GM12865 (cell line): ENCODE measurements at regions not wholly inside any gene's neighbourhood (a gene's known extent, or its start where the extent isn't known, plus 50 kb on each side); places are given as distances from the start of the nearest gene placed in this dataset.

Experiments used
- DNase-seq: peaks from one replicate; pipeline ENCODE4 v3.0.0; 2010; ENCODE audit warnings: low read depth
- H3K4me3 ChIP-seq: 2 replicates; pipeline ENCODE4 v1.5.1; 2011; ENCODE audit warnings: mild to moderate bottlenecking, low read depth, low read length, control low read depth
- TF ChIP-seq, protein P1 (sequence below): IDR thresholded peaks from 2 replicates; pipeline ENCODE4 v1.5.1; 2011; ENCODE audit warnings: low read length, control low read depth, low read depth, inconsistent platforms; ENCODE audit not compliant: insufficient read depth; ENCODE audit errors: missing control alignments

DNA sequence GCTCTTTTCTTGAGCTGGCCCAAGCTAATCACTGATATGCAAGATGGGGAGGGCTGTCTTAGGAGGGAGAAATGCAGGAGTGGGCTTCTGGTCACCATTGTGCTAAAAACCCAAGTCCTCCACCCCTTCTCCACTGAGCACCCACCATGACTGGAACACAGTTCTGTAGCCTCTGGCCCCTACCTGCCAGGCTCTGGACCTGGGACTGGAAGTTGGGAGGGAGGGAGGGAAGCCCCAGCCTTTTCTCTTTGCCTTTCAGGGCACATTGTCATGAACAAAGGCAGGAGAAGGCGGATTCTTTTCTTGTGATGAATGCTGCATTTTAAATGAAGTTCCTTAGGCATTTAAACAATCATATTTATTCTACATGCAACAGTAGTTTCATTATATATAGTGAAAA, 559.1 kb upstream of the TRPC7 start:
- no peak for DNase-seq

DNA sequence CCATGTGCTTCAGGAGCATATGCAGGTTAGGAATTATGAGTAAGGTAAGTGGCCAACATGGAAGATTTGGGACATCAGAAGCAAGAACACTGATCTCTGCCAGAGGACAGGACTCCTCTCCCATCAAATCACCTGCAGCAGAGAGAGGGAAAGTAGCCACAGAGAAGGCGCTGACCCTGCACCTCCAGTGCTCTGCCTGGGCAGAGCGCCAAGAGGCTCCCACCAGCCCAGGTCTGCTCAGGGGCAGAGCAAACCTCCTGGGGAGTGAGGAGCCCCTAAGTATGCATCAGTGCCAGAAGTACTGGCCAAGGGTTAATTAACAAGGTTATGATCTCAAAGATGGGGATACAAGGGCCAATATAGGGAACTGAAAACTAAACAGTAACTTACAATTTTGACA, 545.3 kb upstream of the TRPC7 start:
- H3K4me3 ChIP-seq: no peak overlapping the region
- TF ChIP-seq, protein P1, sequence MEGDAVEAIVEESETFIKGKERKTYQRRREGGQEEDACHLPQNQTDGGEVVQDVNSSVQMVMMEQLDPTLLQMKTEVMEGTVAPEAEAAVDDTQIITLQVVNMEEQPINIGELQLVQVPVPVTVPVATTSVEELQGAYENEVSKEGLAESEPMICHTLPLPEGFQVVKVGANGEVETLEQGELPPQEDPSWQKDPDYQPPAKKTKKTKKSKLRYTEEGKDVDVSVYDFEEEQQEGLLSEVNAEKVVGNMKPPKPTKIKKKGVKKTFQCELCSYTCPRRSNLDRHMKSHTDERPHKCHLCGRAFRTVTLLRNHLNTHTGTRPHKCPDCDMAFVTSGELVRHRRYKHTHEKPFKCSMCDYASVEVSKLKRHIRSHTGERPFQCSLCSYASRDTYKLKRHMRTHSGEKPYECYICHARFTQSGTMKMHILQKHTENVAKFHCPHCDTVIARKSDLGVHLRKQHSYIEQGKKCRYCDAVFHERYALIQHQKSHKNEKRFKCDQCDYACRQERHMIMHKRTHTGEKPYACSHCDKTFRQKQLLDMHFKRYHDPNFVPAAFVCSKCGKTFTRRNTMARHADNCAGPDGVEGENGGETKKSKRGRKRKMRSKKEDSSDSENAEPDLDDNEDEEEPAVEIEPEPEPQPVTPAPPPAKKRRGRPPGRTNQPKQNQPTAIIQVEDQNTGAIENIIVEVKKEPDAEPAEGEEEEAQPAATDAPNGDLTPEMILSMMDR: no peak
- no peak for DNase-seq

More for the DNA sequence above, 559.1 kb upstream of the TRPC7 start:
- TF ChIP-seq, protein P1: no peak
- H3K4me3 ChIP-seq: no peak overlapping the region

- DNase-seq: no peak
- TF ChIP-seq, protein P1: no peak
- H3K4me3 ChIP-seq: no peak overlapping the region
Measured at GRCh38 chr5:136909906-136910305, 544.6 kb upstream of the TRPC7 start.

DNA sequence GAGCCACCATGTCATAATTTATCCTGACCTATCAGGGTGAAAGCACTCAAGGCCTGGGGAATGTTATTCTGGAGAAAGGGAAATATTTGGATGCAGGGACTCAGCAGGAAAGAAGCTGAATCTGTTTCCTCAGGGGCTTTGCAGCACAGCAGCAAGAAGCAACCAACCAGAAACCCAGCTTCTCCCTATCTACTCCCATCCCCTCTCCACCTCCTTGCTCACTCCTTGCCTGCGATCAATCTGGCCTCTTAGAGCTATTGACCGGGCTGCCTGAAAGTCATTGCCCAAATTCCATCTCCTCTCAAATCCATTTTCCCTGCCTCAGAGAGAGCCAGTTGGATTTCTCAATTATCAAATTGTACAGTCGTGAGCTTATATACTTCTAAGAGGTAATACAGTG, 542.0 kb upstream of the TRPC7 start:
- DNase-seq: no peak
- TF ChIP-seq, protein P1: no peak
- H3K4me3 ChIP-seq: no peak overlapping the region

- H3K4me3 ChIP-seq: no peak overlapping the region
- no peak for DNase-seq
- TF ChIP-seq, protein P1: no peak
Measured at GRCh38 chr5:136906545-136906944, 541.2 kb upstream of the TRPC7 start.

DNA sequence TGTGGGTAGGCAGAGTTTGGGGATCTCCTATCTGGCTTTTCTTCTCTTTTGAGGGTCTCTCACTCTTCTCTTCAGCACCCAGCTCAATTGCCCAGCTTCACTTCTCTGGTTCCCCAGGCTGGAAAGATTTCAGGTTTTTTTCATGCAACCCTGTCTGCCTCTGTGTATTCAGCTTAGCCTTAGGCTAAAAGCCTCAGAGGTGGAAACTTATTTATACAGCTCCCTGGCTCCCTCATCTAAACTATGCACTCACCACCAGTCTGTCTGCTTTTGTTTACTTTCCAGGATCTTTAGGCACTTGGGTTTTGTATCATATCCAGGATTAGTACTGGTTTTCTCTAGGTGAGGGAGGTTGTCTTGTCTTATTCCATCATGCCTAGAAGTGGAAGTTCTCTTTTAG, 540.2 kb upstream of the TRPC7 start:
- TF ChIP-seq, protein P1: no peak
- no peak for DNase-seq
- H3K4me3 ChIP-seq: no peak overlapping the region

DNA sequence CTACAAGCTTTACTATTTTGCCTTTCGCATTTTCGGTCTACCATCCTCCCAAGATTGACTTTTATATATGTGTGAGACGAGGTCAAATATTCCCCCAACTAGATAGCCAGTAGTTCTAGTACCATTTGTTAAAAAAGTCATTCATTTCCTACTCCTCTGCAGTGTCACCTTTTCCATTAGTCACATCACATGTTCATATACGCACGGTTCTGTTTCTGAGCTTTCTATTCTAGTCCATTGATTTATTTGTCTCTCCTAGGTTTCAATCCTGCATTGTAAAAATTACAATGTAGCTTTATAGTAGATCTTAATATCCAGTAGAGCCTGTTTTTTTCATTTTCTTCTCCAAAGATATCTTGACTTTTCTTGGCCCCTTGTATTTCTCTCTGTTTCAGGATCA, 528.7 kb upstream of the TRPC7 start:
- H3K4me3 ChIP-seq: no peak overlapping the region
- TF ChIP-seq, protein P1: no peak
- no peak for DNase-seq
